PC-3 (cell line): ENCODE measurements at regions not wholly inside any gene's neighbourhood (a gene's known extent, or its start where the extent isn't known, plus 50 kb on each side); places are given as distances from the start of the nearest gene placed in this dataset.

Experiments
- EZH2phosphoT487 ChIP-seq: fragments of 300-600 bp; sonication (generic); IDR thresholded peaks from 2 replicates; pipeline ENCODE4 v1.6.1; 2018; ENCODE audit warnings: mild to moderate bottlenecking, antibody characterized with exemption, low read length, borderline replicate concordance
- TF ChIP-seq, protein P1 (sequence below): fragments of 300-600 bp; sonication (generic); conservative IDR thresholded peaks from 2 replicates; pipeline ENCODE4 v1.5.1; 2017; ENCODE audit warnings: antibody characterized with exemption, low read depth, mild to moderate bottlenecking, low read length

DNA sequence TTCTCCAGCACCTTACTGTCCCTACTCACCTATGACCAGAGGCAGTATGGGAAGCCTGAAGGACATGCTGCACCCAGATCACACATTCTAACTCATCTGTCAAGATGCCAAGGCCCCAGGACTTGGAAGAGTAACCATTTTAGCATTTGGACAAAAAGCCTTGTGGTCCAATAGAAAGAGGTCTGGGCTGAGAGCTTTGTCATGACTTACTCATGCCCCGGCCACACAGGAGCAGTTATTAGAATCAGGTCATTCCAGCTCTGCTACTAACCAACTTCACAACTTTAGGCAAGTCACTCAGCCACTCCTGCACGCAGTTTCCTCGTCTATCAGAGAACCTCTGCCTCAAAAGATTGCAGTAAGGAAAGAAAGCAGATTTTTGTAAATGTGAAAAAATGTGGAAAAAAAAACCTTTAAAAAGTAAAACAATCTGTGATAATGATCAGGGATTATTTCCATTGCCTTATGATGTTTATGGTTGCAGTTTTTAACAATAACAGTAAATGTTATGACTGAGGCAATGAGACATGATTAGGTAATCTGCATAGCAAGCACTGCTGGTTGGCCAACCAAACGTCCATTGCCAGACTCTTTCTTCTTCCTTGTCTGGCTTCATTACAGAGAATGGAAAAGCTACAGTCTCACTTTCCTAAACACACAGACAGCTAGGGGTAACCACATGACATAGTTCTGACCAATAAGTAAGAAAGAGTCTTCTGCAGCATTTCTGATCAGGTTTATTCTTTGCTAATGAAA, 255.4 kb upstream of the CHAC2 start:
- TF ChIP-seq, protein P1, sequence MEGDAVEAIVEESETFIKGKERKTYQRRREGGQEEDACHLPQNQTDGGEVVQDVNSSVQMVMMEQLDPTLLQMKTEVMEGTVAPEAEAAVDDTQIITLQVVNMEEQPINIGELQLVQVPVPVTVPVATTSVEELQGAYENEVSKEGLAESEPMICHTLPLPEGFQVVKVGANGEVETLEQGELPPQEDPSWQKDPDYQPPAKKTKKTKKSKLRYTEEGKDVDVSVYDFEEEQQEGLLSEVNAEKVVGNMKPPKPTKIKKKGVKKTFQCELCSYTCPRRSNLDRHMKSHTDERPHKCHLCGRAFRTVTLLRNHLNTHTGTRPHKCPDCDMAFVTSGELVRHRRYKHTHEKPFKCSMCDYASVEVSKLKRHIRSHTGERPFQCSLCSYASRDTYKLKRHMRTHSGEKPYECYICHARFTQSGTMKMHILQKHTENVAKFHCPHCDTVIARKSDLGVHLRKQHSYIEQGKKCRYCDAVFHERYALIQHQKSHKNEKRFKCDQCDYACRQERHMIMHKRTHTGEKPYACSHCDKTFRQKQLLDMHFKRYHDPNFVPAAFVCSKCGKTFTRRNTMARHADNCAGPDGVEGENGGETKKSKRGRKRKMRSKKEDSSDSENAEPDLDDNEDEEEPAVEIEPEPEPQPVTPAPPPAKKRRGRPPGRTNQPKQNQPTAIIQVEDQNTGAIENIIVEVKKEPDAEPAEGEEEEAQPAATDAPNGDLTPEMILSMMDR: no peak
- no peak for TF ChIP-seq EZH2phosphoT487
